Tibial nerve (tissue), 4 donors: ENCODE measurements at regions not wholly inside any gene's neighbourhood (a gene's known extent, or its start where the extent isn't known, plus 50 kb on each side); places are given as distances from the start of the nearest gene placed in this dataset.

ENCODE experiments used
- DNase-seq, 2 donors: peaks; one replicate each; pipeline ENCODE4 v3.0.0-alpha.2; 2019; ENCODE audit warnings: low spot score in 2 of 2
- H3K27ac ChIP-seq, 4 donors: fragments of 200-600 bp; sonication (generic) in 3 of 4; one replicate each; pipeline ENCODE4 v1.5.1; 2017 to 2019; ENCODE audit warnings: mild to moderate bottlenecking in 1 of 4
- H3K27me3 ChIP-seq, 2 donors: fragments of 200-600 bp; sonication (generic) in 1 of 2; one replicate each; pipeline versions ENCODE4 v1.5.1 to v1.6.0; 2017 to 2019
- H3K36me3 ChIP-seq, 3 donors: fragments of 200-600 bp; sonication (generic); one replicate each; pipeline ENCODE4 v1.5.1; 2018 to 2019
- H3K4me1 ChIP-seq, 4 donors: fragments of 200-600 bp; sonication (generic) in 3 of 4; one replicate each; pipeline ENCODE4 v1.5.1; 2017 to 2019
- H3K4me3 ChIP-seq, 4 donors: fragments of 200-600 bp; sonication (generic) in 3 of 4; one replicate each; pipeline ENCODE4 v1.5.1; 2017 to 2019; ENCODE audit warnings: mild to moderate bottlenecking in 1 of 4, moderate library complexity in 1 of 4
- H3K9me3 ChIP-seq, 4 donors: fragments of 200-600 bp; sonication (generic) in 3 of 4; one replicate each; pipeline ENCODE4 v1.5.1; 2017 to 2019
- EP300 ChIP-seq, 2 donors: sonication (generic); formaldehyde crosslinking; IDR thresholded peaks; one replicate each; pipeline ENCODE4 v1.6.1; 2017; ENCODE audit warnings: antibody characterized with exemption in 2 of 2, mild to moderate bottlenecking in 1 of 2
- POLR2A ChIP-seq, 2 donors: fragments of 450-650 bp; IDR thresholded peaks; one replicate each; pipeline ENCODE4 v1.6.1; 2017; ENCODE audit warnings: antibody characterized with exemption in 2 of 2, mild to moderate bottlenecking in 2 of 2, moderate library complexity in 2 of 2
- WGBS, 2 donors: methylation state at CpG; one replicate each; pipeline ENCODE4 v1.1.5; 2018; 5-methylcytosine and 5-hydroxymethylcytosine counted together
- TF ChIP-seq, protein P1 (sequence below), 5 experiments: fragments of 200-600 bp in 3 of 5; fragments of 450-650 bp in 2 of 5; sonication (generic) in 3 of 5; IDR thresholded peaks; one replicate each; pipeline ENCODE4 v1.5.1; 2016 to 2019; ENCODE audit warnings: antibody characterized with exemption in 5 of 5, mild to moderate bottlenecking in 3 of 5, moderate library complexity in 2 of 5

DNA sequence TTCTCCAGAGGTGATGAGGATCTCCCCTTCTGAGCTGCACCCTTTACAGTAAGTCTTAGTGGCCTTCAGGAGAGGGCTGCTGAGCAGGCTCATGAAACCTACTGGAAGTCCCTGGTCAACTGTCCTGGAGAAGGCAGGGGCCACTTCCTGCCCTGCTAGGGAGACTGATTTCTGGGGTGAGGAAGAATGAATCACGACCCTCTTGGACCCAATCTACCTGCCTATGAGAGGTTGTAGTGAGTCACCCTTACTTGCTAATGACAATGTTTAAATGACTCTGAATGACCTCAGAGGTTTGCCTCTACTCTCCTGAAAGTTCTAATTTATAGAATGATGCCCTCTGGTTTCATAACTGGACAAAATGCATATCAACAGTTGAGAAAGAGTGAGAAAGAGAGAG, 79.4 kb upstream of the FAM136A start:
- no peak for TF ChIP-seq EP300 (IDR thresholded peaks at IDR 0.05)
- TF ChIP-seq POLR2A (IDR thresholded peaks at IDR 0.05): no peak
- no peak overlapping the region for H3K27ac ChIP-seq
- no peaks in the 10 kb centered on the region for H3K36me3 ChIP-seq
- 74 to 88% methylated on average over 1 of the region's 1 CpG for WGBS, 2 donors
- no peak overlapping the region for H3K4me3 ChIP-seq
- no peaks in the 10 kb centered on the region for H3K27me3 ChIP-seq
- H3K9me3 ChIP-seq: no peaks in the 10 kb centered on the region
- H3K4me1 ChIP-seq: no peaks in the 10 kb centered on the region
- DNase-seq: no peak

DNA sequence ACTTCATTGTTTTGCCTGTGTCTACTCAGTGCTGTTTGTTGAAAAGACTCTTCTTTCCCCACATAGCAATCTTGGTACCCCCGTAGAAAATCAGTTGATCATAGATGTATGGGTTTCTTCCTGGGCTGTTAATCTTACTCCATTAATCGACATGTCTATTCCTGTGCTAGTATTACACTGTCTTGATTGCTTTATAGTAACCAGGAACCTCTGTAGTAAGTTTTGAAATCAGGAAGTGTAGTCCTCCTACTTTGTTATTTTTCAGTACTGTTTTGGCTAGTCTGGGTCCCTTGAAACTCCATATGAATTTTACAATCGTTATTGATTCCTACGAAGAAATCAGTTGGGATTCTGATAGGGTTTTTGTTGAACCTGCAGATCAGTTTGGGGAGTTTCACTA, 78.8 kb upstream of the FAM136A start:
- Histone ChIP-seq H3K9me3 (no peaks in the 10 kb centered on the region), H3K4me3 (no peak overlapping the region), H3K4me1 (no peaks in the 10 kb centered on the region), H3K36me3 (no peaks in the 10 kb centered on the region), H3K27me3 (no peaks in the 10 kb centered on the region), H3K27ac (no peak overlapping the region)
- TF ChIP-seq EP300 (IDR thresholded peaks at IDR 0.05): no peak
- TF ChIP-seq, protein P1, sequence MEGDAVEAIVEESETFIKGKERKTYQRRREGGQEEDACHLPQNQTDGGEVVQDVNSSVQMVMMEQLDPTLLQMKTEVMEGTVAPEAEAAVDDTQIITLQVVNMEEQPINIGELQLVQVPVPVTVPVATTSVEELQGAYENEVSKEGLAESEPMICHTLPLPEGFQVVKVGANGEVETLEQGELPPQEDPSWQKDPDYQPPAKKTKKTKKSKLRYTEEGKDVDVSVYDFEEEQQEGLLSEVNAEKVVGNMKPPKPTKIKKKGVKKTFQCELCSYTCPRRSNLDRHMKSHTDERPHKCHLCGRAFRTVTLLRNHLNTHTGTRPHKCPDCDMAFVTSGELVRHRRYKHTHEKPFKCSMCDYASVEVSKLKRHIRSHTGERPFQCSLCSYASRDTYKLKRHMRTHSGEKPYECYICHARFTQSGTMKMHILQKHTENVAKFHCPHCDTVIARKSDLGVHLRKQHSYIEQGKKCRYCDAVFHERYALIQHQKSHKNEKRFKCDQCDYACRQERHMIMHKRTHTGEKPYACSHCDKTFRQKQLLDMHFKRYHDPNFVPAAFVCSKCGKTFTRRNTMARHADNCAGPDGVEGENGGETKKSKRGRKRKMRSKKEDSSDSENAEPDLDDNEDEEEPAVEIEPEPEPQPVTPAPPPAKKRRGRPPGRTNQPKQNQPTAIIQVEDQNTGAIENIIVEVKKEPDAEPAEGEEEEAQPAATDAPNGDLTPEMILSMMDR (IDR thresholded peaks at IDR 0.05): no peak
- no peak for TF ChIP-seq POLR2A (IDR thresholded peaks at IDR 0.05)
- DNase-seq: no peak
- WGBS, 2 donors: 84 to 93% methylated on average over 4 of the region's 4 CpGs

DNA sequence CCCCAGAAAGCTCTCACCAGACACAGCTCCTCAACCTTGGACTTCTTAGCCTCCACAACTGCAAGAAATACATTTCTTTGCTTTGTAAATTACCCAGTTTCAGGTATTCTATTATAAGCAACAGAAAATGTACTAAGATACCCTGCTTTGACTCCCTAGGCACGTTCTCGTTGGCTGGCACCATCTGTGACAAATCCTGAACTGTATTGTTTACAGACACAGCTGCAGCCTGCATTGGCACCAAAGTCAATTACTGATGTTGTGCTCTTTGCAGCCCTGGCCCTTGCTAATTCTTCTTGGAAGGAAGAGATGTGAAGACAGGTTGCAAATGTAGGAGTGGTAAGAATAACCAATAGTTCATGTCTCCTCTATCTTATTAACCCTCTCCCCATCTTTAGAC, 72.7 kb upstream of the FAM136A start:
- Histone ChIP-seq H3K4me3 (no peak overlapping the region), H3K9me3 (peaks cover 0 to 8% (median 0%) of the 10 kb centered on the region in 4 donors), H3K36me3 (no peaks in the 10 kb centered on the region), H3K27me3 (no peaks in the 10 kb centered on the region), H3K27ac (no peak overlapping the region), H3K4me1 (no peaks in the 10 kb centered on the region)
- TF ChIP-seq, protein P1 (IDR thresholded peaks at IDR 0.05): no peak
- TF ChIP-seq EP300 (IDR thresholded peaks at IDR 0.05) (no peak), POLR2A (IDR thresholded peaks at IDR 0.05) (no peak)
- DNase-seq: no peak
- WGBS, 2 donors: 50 to 67% methylated on average over 2 of the region's 2 CpGs

DNA sequence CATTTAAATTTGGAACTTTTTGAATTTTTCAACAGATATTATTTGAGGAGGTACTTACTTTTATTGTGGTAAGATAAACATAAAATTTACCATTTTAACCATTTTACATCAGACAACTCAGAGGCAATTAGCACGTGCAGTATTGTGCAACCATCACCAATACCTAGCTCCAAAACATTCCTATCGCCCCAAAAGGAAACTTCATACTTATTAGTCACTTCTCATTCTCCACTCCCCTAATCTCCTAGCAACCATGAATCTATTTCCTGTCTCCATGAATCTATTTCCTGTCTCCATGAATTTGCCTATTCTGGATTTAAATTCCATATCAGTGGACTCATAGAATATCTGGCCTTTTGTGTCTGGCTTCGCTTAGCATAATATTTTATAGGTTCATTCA, 69.9 kb upstream of the FAM136A start:
- no peaks in the 10 kb centered on the region for H3K36me3 ChIP-seq
- TF ChIP-seq POLR2A (IDR thresholded peaks at IDR 0.05): no peak
- no peak for TF ChIP-seq EP300 (IDR thresholded peaks at IDR 0.05)
- TF ChIP-seq, protein P1 (IDR thresholded peaks at IDR 0.05): no peak
- H3K27me3 ChIP-seq: no peaks in the 10 kb centered on the region
- H3K4me3 ChIP-seq: no peak overlapping the region
- WGBS, 2 donors: 73 to 74% methylated on average over 3 of the region's 3 CpGs
- H3K9me3 ChIP-seq: peaks cover 0 to 8% (median 0%) of the 10 kb centered on the region in 4 donors
- no peak for DNase-seq
- H3K4me1 ChIP-seq: no peaks in the 10 kb centered on the region
- H3K27ac ChIP-seq: no peak overlapping the region

DNA sequence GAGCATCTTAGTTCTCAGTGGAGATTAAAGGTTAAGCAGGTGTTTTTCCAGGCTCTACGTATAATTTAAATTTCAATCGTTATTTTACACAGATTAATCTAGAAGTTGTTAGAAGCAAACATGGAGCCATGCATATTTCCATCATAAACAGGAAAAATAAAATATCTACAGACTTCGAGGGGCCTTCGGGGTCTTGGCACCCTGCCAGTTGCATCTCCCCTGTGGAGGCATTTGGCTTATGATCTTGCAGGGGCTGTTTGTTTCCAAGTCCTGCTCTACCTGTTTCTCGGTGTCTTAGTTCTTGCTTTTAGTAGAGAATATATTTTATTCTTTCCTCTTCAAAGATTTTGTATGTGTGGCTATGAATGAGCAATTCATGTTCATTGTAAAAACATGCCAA, 67.2 kb upstream of the FAM136A start:
- WGBS, 2 donors: 22 to 30% methylated on average over 5 of the region's 5 CpGs

More for the DNA sequence above, 67.2 kb upstream of the FAM136A start:
- H3K27ac ChIP-seq: no peak overlapping the region
- H3K27me3 ChIP-seq: no peaks in the 10 kb centered on the region
- DNase-seq: no peak
- H3K4me1 ChIP-seq: no peaks in the 10 kb centered on the region
- no peaks in the 10 kb centered on the region for H3K36me3 ChIP-seq
- no peak overlapping the region for H3K4me3 ChIP-seq
- peaks cover 0 to 8% (median 0%) of the 10 kb centered on the region in 4 donors for H3K9me3 ChIP-seq
- TF ChIP-seq, protein P1 (IDR thresholded peaks at IDR 0.05): no peak
- no peak for TF ChIP-seq EP300 (IDR thresholded peaks at IDR 0.05)
- no peak for TF ChIP-seq POLR2A (IDR thresholded peaks at IDR 0.05)
